ENCODE measurements at regions not wholly inside any gene's neighbourhood (a gene's known extent, or its start where the extent isn't known, plus 50 kb on each side); places are given as distances from the start of the nearest gene placed in this dataset.

GRCh38 chr3:102125994-102126368 lies 276.7 kb downstream of the NFKBIZ start:
- no peak overlapping the region for H3K4me3 ChIP-seq (ENCODE audit: low read depth, low read length)
- DNase-seq (ENCODE audit: low read depth) = no peak
- no peak for TF ChIP-seq CTCF (conservative IDR thresholded peaks at IDR 0.05; ENCODE audit: low read depth, low read length)

- DNase-seq (ENCODE audit: low read depth) = peak; percentile 92
- TF ChIP-seq CTCF (conservative IDR thresholded peaks at IDR 0.05; ENCODE audit: low read depth, low read length) = no peak
- H3K4me3 ChIP-seq (ENCODE audit: low read depth, low read length) = no peak overlapping the region
These were observed 280.7 kb downstream of the NFKBIZ start for GRCh38 chr3:102129760-102130608.

- peak; percentile 59 for DNase-seq (ENCODE audit: low read depth)
These were observed 283.1 kb downstream of the NFKBIZ start for GRCh38 chr3:102132370-102132769.

GRCh38 chr3:102133376-102133775 lies 284.1 kb downstream of the NFKBIZ start:
- no peak for DNase-seq (ENCODE audit: low read depth)
- H3K4me3 ChIP-seq (ENCODE audit: low read depth, low read length) = no peak overlapping the region
- no peak for TF ChIP-seq CTCF (conservative IDR thresholded peaks at IDR 0.05; ENCODE audit: low read depth, low read length)

More at GRCh38 chr3:102132370-102132769, 283.1 kb downstream of the NFKBIZ start:
- no peak overlapping the region for H3K4me3 ChIP-seq (ENCODE audit: low read depth, low read length)
- no peak for TF ChIP-seq CTCF (conservative IDR thresholded peaks at IDR 0.05; ENCODE audit: low read depth, low read length)

- TF ChIP-seq CTCF (conservative IDR thresholded peaks at IDR 0.05; ENCODE audit: low read depth, low read length) = no peak
- DNase-seq (ENCODE audit: low read depth) = no peak
- no peak overlapping the region for H3K4me3 ChIP-seq (ENCODE audit: low read depth, low read length)
These were observed 286.0 kb downstream of the NFKBIZ start for GRCh38 chr3:102135316-102135715.

GRCh38 chr3:102136183-102136582 lies 286.9 kb downstream of the NFKBIZ start:
- no peak overlapping the region for H3K4me3 ChIP-seq (ENCODE audit: low read depth, low read length)
- no peak for DNase-seq (ENCODE audit: low read depth)
- TF ChIP-seq CTCF (conservative IDR thresholded peaks at IDR 0.05; ENCODE audit: low read depth, low read length) = no peak

GRCh38 chr3:102140116-102140515 lies 290.8 kb downstream of the NFKBIZ start:
- no peak for DNase-seq (ENCODE audit: low read depth)
- no peak for TF ChIP-seq CTCF (conservative IDR thresholded peaks at IDR 0.05; ENCODE audit: low read depth, low read length)
- H3K4me3 ChIP-seq (ENCODE audit: low read depth, low read length) = no peak overlapping the region
